ENCODE measurements at regions not wholly inside any gene's neighbourhood (a gene's known extent, or its start where the extent isn't known, plus 50 kb on each side); places are given as distances from the start of the nearest gene placed in this dataset.

- no peaks in the 10 kb centered on the region for H3K36me3 ChIP-seq (ENCODE audit: insufficient read depth, low read length)
- no peaks in the 10 kb centered on the region for H3K9me3 ChIP-seq (ENCODE audit: insufficient read depth, low read depth, low read length)
- H3K27ac ChIP-seq (ENCODE audit: low read depth, low read length), result no peak overlapping the region
Measured at GRCh38 chr2:122150524-122151280, 395.3 kb downstream of the TSN start.

GRCh38 chr2:122152571-122152970, 397.1 kb downstream of the TSN start:
- no peaks in the 10 kb centered on the region; the same call in 1 of the 2 replicates for H3K4me1 ChIP-seq (ENCODE audit: insufficient read depth, low read length)
- no peak overlapping the region for H3K4me3 ChIP-seq (ENCODE audit: low read length)
- 79% methylated on average over 3 of the region's 3 CpGs for WGBS
- H3K9ac ChIP-seq (ENCODE audit: low read depth, low read length), result no peak overlapping the region
- no peaks in the 10 kb centered on the region for H3K27me3 ChIP-seq (ENCODE audit: insufficient read depth, low read length)
- no peaks in the 10 kb centered on the region for H3K9me3 ChIP-seq (ENCODE audit: insufficient read depth, low read depth, low read length)
- no peaks in the 10 kb centered on the region for H3K36me3 ChIP-seq (ENCODE audit: insufficient read depth, low read length)
- no peak overlapping the region for H3K27ac ChIP-seq (ENCODE audit: low read depth, low read length)

More at GRCh38 chr2:122150524-122151280, 395.3 kb downstream of the TSN start:
- Histone ChIP-seq H3K4me3 (ENCODE audit: low read length) (no peak overlapping the region), H3K4me1 (ENCODE audit: insufficient read depth, low read length) (no peaks in the 10 kb centered on the region; the same call in 1 of the 2 replicates), H3K27me3 (ENCODE audit: insufficient read depth, low read length) (no peaks in the 10 kb centered on the region), H3K9ac (ENCODE audit: low read depth, low read length) (no peak overlapping the region)
- 83% methylated on average over 6 of the region's 7 CpGs for WGBS

- no peak overlapping the region for H3K4me3 ChIP-seq (ENCODE audit: low read length)
- WGBS, result 79% methylated on average over 6 of the region's 6 CpGs
- no peaks in the 10 kb centered on the region for H3K27me3 ChIP-seq (ENCODE audit: insufficient read depth, low read length)
Measured at GRCh38 chr2:122156176-122156890, 400.9 kb downstream of the TSN start.

GRCh38 chr2:122157158-122157557, 401.7 kb downstream of the TSN start:
- H3K9ac ChIP-seq (ENCODE audit: low read depth, low read length), result no peak overlapping the region
- no peaks in the 10 kb centered on the region for H3K27me3 ChIP-seq (ENCODE audit: insufficient read depth, low read length)
- no peak overlapping the region for H3K27ac ChIP-seq (ENCODE audit: low read depth, low read length)
- H3K4me1 ChIP-seq (ENCODE audit: insufficient read depth, low read length), result no peaks in the 10 kb centered on the region; the same call in 1 of the 2 replicates
- no peaks in the 10 kb centered on the region for H3K9me3 ChIP-seq (ENCODE audit: insufficient read depth, low read depth, low read length)
- no peaks in the 10 kb centered on the region for H3K36me3 ChIP-seq (ENCODE audit: insufficient read depth, low read length)
- 95% methylated on average over 10 of the region's 10 CpGs for whole genome bisulfite sequencing
- no peak overlapping the region for H3K4me3 ChIP-seq (ENCODE audit: low read length)

More at GRCh38 chr2:122156176-122156890, 400.9 kb downstream of the TSN start:
- H3K9ac ChIP-seq (ENCODE audit: low read depth, low read length), result no peak overlapping the region
- no peaks in the 10 kb centered on the region for H3K36me3 ChIP-seq (ENCODE audit: insufficient read depth, low read length)
- no peak overlapping the region for H3K27ac ChIP-seq (ENCODE audit: low read depth, low read length)
- H3K4me1 ChIP-seq (ENCODE audit: insufficient read depth, low read length), result no peaks in the 10 kb centered on the region; the same call in 1 of the 2 replicates
- no peaks in the 10 kb centered on the region for H3K9me3 ChIP-seq (ENCODE audit: insufficient read depth, low read depth, low read length)

GRCh38 chr2:122163617-122164016, 408.2 kb downstream of the TSN start:
- 97% methylated on average over 1 of the region's 1 CpG for WGBS
- no peaks in the 10 kb centered on the region for H3K4me1 ChIP-seq (ENCODE audit: insufficient read depth, low read length)
- H3K27ac ChIP-seq (ENCODE audit: low read depth, low read length), result no peak overlapping the region
- no peaks in the 10 kb centered on the region for H3K9me3 ChIP-seq (ENCODE audit: insufficient read depth, low read depth, low read length)
- no peak overlapping the region for H3K4me3 ChIP-seq (ENCODE audit: low read length)
- no peaks in the 10 kb centered on the region for H3K27me3 ChIP-seq (ENCODE audit: insufficient read depth, low read length)
- no peak overlapping the region for H3K9ac ChIP-seq (ENCODE audit: low read depth, low read length)
- H3K36me3 ChIP-seq (ENCODE audit: insufficient read depth, low read length), result no peaks in the 10 kb centered on the region

GRCh38 chr2:122164964-122165363, 409.5 kb downstream of the TSN start:
- Histone ChIP-seq H3K9me3 (ENCODE audit: insufficient read depth, low read depth, low read length) (no peaks in the 10 kb centered on the region), H3K4me1 (ENCODE audit: insufficient read depth, low read length) (no peaks in the 10 kb centered on the region), H3K27me3 (ENCODE audit: insufficient read depth, low read length) (no peaks in the 10 kb centered on the region), H3K4me3 (ENCODE audit: low read length) (no peak overlapping the region), H3K36me3 (ENCODE audit: insufficient read depth, low read length) (no peaks in the 10 kb centered on the region), H3K27ac (ENCODE audit: low read depth, low read length) (no peak overlapping the region), H3K9ac (ENCODE audit: low read depth, low read length) (no peak overlapping the region)
- 94% methylated on average over 8 of the region's 8 CpGs for WGBS

- Histone ChIP-seq H3K27ac (ENCODE audit: low read depth, low read length) (no peak overlapping the region), H3K9ac (ENCODE audit: low read depth, low read length) (no peak overlapping the region), H3K9me3 (ENCODE audit: insufficient read depth, low read depth, low read length) (no peaks in the 10 kb centered on the region), H3K4me3 (ENCODE audit: low read length) (no peak overlapping the region), H3K36me3 (ENCODE audit: insufficient read depth, low read length) (no peaks in the 10 kb centered on the region), H3K4me1 (ENCODE audit: insufficient read depth, low read length) (no peaks in the 10 kb centered on the region), H3K27me3 (ENCODE audit: insufficient read depth, low read length) (no peaks in the 10 kb centered on the region)
- WGBS, result 92% methylated on average over 5 of the region's 5 CpGs
Measured at GRCh38 chr2:122166820-122167219, 411.4 kb downstream of the TSN start.

GRCh38 chr2:122167515-122167914, 412.1 kb downstream of the TSN start:
- no peaks in the 10 kb centered on the region for H3K9me3 ChIP-seq (ENCODE audit: insufficient read depth, low read depth, low read length)
- no peaks in the 10 kb centered on the region for H3K36me3 ChIP-seq (ENCODE audit: insufficient read depth, low read length)
- H3K4me1 ChIP-seq (ENCODE audit: insufficient read depth, low read length), result no peaks in the 10 kb centered on the region
- 96% methylated on average over 8 of the region's 8 CpGs for WGBS
- H3K9ac ChIP-seq (ENCODE audit: low read depth, low read length), result no peak overlapping the region
- no peak overlapping the region for H3K4me3 ChIP-seq (ENCODE audit: low read length)
- no peak overlapping the region for H3K27ac ChIP-seq (ENCODE audit: low read depth, low read length)
- H3K27me3 ChIP-seq (ENCODE audit: insufficient read depth, low read length), result no peaks in the 10 kb centered on the region

- Histone ChIP-seq H3K27me3 (ENCODE audit: insufficient read depth, low read length) (no peaks in the 10 kb centered on the region), H3K9me3 (ENCODE audit: insufficient read depth, low read depth, low read length) (no peaks in the 10 kb centered on the region), H3K27ac (ENCODE audit: low read depth, low read length) (no peak overlapping the region), H3K36me3 (ENCODE audit: insufficient read depth, low read length) (no peaks in the 10 kb centered on the region), H3K4me3 (ENCODE audit: low read length) (no peak overlapping the region), H3K9ac (ENCODE audit: low read depth, low read length) (no peak overlapping the region), H3K4me1 (ENCODE audit: insufficient read depth, low read length) (no peaks in the 10 kb centered on the region)
- WGBS, result 87% methylated on average over 3 of the region's 3 CpGs
Measured at GRCh38 chr2:122168799-122169198, 413.3 kb downstream of the TSN start.

- H3K9ac ChIP-seq (ENCODE audit: low read depth, low read length), result no peak overlapping the region
- no peaks in the 10 kb centered on the region for H3K9me3 ChIP-seq (ENCODE audit: insufficient read depth, low read depth, low read length)
- no peaks in the 10 kb centered on the region for H3K36me3 ChIP-seq (ENCODE audit: insufficient read depth, low read length)
- H3K4me3 ChIP-seq (ENCODE audit: low read length), result no peak overlapping the region
- H3K4me1 ChIP-seq (ENCODE audit: insufficient read depth, low read length), result no peaks in the 10 kb centered on the region
- H3K27ac ChIP-seq (ENCODE audit: low read depth, low read length), result no peak overlapping the region
- WGBS, result 100% methylated on average over 2 of the region's 2 CpGs
- no peaks in the 10 kb centered on the region for H3K27me3 ChIP-seq (ENCODE audit: insufficient read depth, low read length)
Measured at GRCh38 chr2:122172812-122173211, 417.4 kb downstream of the TSN start.

- Histone ChIP-seq H3K9ac (ENCODE audit: low read depth, low read length) (no peak overlapping the region), H3K4me1 (ENCODE audit: insufficient read depth, low read length) (no peaks in the 10 kb centered on the region), H3K36me3 (ENCODE audit: insufficient read depth, low read length) (no peaks in the 10 kb centered on the region), H3K27me3 (ENCODE audit: insufficient read depth, low read length) (no peaks in the 10 kb centered on the region), H3K4me3 (ENCODE audit: low read length) (no peak overlapping the region), H3K9me3 (ENCODE audit: insufficient read depth, low read depth, low read length) (no peaks in the 10 kb centered on the region), H3K27ac (ENCODE audit: low read depth, low read length) (no peak overlapping the region)
- 93% methylated on average over 6 of the region's 6 CpGs for WGBS
Measured at GRCh38 chr2:122174061-122174460, 418.6 kb downstream of the TSN start.
